Tibial artery (tissue), 4 donors: ENCODE measurements at regions not wholly inside any gene's neighbourhood (a gene's known extent, or its start where the extent isn't known, plus 50 kb on each side); places are given as distances from the start of the nearest gene placed in this dataset.

Source experiments
- DNase-seq, 2 donors: peaks; one replicate each; pipeline ENCODE4 v3.0.0-alpha.2; 2019
- H3K27ac ChIP-seq, 2 donors: fragments of 200-600 bp; sonication (generic) in 1 of 2; 1 replicate in 1 of 2; 2 replicates in 1 of 2; pipeline ENCODE4 v1.5.1; 2018 to 2019; ENCODE audit warnings: mild to moderate bottlenecking in 1 of 2
- H3K27me3 ChIP-seq, 2 donors: fragments of 200-600 bp; sonication (generic) in 1 of 2; one replicate each; pipeline versions ENCODE4 v1.5.1 to v1.6.0; 2016 to 2019
- H3K36me3 ChIP-seq, 3 donors: fragments of 200-600 bp; sonication (generic) in 2 of 3; one replicate each; pipeline ENCODE4 v1.5.1; 2016 to 2019; ENCODE audit warnings: mild to moderate bottlenecking in 2 of 3
- H3K4me1 ChIP-seq, 4 donors: fragments of 200-600 bp; sonication (generic) in 2 of 4; 1 replicate in 3 of 4; 2 replicates in 1 of 4; pipeline ENCODE4 v1.5.1; 2016 to 2019
- H3K4me3 ChIP-seq, 2 donors: fragments of 200-600 bp; sonication (generic) in 1 of 2; 1 replicate in 1 of 2; 2 replicates in 1 of 2; pipeline ENCODE4 v1.5.1; 2018 to 2019; ENCODE audit warnings: mild to moderate bottlenecking in 2 of 2
- H3K9me3 ChIP-seq, 3 donors: fragments of 200-600 bp; sonication (generic) in 1 of 3; one replicate each; pipeline ENCODE4 v1.5.1; 2016 to 2019
- intact Hi-C: fragments of 100-400 bp; cut with DNase I; formaldehyde crosslinking; loops from one replicate; pipeline ENCODE4 v1.15.0; 2023; ENCODE audit warnings: low total_unique reads
- TF ChIP-seq, protein P1 (sequence below), 2 experiments: fragments of 200-600 bp in 1 of 2; fragments of 450-650 bp in 1 of 2; IDR thresholded peaks; one replicate each; pipeline ENCODE4 v1.5.1; 2017 to 2019; ENCODE audit warnings: antibody characterized with exemption in 2 of 2, mild to moderate bottlenecking in 1 of 2, moderate library complexity in 1 of 2

DNA sequence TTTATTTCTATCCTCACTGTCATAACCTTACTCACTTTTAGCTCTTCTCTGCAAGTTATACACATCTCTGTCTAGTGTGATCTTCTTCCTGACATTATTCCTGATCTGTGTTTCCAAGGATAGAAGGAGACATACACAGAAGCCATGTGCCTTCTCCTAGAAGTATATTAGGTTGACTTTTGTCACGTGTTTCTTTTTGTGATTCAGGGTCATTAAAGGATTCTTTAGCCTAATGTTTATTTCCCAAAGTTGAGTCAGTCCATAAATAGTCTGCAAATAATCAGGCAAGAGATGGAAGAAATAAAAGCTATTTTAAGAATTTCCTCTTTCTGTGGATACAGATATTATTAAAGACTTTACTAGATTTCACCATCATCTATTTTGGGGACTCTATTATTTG, 214.1 kb upstream of the GOT2 start:
- intact Hi-C loops = no loop called here
- TF ChIP-seq, protein P1, sequence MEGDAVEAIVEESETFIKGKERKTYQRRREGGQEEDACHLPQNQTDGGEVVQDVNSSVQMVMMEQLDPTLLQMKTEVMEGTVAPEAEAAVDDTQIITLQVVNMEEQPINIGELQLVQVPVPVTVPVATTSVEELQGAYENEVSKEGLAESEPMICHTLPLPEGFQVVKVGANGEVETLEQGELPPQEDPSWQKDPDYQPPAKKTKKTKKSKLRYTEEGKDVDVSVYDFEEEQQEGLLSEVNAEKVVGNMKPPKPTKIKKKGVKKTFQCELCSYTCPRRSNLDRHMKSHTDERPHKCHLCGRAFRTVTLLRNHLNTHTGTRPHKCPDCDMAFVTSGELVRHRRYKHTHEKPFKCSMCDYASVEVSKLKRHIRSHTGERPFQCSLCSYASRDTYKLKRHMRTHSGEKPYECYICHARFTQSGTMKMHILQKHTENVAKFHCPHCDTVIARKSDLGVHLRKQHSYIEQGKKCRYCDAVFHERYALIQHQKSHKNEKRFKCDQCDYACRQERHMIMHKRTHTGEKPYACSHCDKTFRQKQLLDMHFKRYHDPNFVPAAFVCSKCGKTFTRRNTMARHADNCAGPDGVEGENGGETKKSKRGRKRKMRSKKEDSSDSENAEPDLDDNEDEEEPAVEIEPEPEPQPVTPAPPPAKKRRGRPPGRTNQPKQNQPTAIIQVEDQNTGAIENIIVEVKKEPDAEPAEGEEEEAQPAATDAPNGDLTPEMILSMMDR (IDR thresholded peaks at IDR 0.05) = no peak
- DNase-seq = no peak

DNA sequence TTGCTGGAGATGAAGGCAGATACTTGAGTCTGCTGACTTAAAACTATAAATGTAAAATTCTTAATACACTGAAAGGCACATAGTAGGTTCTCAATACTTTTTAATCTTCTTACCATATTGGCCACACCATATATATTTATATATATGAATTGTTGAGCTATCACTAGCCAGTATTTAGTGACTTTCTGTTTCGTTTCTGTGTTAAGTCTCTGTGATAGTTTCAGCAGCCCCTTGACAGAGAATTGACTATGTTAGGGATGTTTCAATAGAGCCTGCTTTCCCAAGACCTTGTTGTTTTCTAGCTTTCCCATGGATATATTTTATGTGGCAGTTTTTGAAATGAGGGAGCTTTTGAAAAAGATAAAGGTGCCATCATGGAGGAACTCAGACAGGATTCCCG, 206.5 kb upstream of the GOT2 start:
- Histone ChIP-seq H3K27me3 (no peaks in the 10 kb centered on the region), H3K9me3 (no peaks in the 10 kb centered on the region), H3K36me3 (no peaks in the 10 kb centered on the region), H3K27ac (no peak overlapping the region), H3K4me3 (no peak overlapping the region), H3K4me1 (no peaks in the 10 kb centered on the region)
- DNase-seq = no peak
- intact Hi-C loops = no loop called here
- TF ChIP-seq, protein P1 (IDR thresholded peaks at IDR 0.05) = no peak

More for the DNA sequence above, 214.1 kb upstream of the GOT2 start:
- no peak overlapping the region for H3K27ac ChIP-seq
- H3K4me1 ChIP-seq = no peaks in the 10 kb centered on the region
- H3K27me3 ChIP-seq = no peaks in the 10 kb centered on the region
- H3K36me3 ChIP-seq = no peaks in the 10 kb centered on the region
- H3K9me3 ChIP-seq = no peaks in the 10 kb centered on the region
- no peak overlapping the region for H3K4me3 ChIP-seq

DNA sequence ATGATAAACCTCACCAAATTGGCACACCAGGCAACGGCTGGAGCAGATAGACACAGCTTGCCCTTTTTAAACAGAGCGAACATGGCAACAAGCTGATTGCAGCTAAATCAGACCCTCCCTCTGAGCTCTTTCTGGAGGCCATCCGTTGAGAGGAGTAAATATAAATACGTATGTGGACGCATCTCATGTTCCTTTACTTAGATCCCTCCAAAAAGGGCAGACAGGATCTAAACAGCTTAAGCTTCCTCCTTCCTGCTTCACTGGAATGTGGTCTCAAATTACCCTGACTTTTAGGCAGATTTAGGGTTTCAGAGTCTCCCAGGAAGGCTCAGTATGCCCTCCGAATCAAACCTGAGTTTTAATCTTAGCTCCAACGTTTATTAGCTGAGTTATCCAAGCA, 204.7 kb upstream of the GOT2 start:
- intact Hi-C loops = no loop called here
- DNase-seq = no peak

DNA sequence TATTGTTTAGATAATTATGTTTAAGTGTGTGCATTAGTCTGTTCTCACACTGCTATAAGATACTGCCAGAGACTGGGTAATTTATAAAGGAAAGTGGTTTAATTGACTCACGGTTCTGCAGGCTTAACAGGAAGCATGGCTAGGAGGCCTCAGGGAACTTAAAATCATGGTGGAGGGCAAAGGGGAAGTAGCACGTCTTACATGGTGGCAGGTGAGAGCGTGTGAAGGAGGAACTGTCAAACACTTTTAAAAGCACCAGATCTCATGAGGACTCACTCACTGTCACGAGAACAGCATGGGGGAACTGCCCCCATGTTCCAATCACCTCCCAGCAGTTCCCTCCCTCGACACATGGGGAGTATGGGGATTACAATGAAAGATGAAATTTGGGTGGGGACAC, 203.5 kb upstream of the GOT2 start:
- intact Hi-C loops = no loop called here

More for the DNA sequence above, 204.7 kb upstream of the GOT2 start:
- no peak overlapping the region for H3K27ac ChIP-seq
- TF ChIP-seq, protein P1 (IDR thresholded peaks at IDR 0.05) = no peak
- no peaks in the 10 kb centered on the region for H3K27me3 ChIP-seq
- no peaks in the 10 kb centered on the region for H3K9me3 ChIP-seq
- H3K4me1 ChIP-seq = no peaks in the 10 kb centered on the region
- no peak overlapping the region for H3K4me3 ChIP-seq
- H3K36me3 ChIP-seq = no peaks in the 10 kb centered on the region

DNA sequence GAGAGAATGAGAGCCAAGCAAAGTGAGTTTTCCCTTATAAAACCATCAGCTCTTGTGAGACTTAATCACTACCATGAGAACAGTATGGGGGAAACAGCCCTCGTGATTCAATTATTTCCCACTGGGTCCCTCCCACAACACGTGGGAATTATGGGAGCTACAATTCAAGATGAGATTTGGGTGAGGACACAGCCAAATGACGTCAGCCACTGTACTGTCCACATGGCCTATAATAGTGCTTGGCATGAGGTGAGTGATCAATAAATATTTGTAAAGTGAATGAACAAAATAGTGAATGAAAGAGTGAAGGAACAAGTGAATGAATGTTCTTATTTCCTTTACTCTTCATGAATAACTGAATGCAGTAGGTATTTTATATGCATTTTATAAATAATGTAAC, 199.1 kb upstream of the GOT2 start:
- intact Hi-C loops = no loop called here
- no peaks in the 10 kb centered on the region for H3K9me3 ChIP-seq

More for the DNA sequence above, 203.5 kb upstream of the GOT2 start:
- H3K9me3 ChIP-seq = no peaks in the 10 kb centered on the region
- H3K27me3 ChIP-seq = no peaks in the 10 kb centered on the region
- TF ChIP-seq, protein P1 (IDR thresholded peaks at IDR 0.05) = no peak
- H3K4me1 ChIP-seq = no peaks in the 10 kb centered on the region
- no peak for DNase-seq
- H3K36me3 ChIP-seq = no peaks in the 10 kb centered on the region
- no peak overlapping the region for H3K27ac ChIP-seq
- no peak overlapping the region for H3K4me3 ChIP-seq

More for the DNA sequence above, 199.1 kb upstream of the GOT2 start:
- no peaks in the 10 kb centered on the region for H3K4me1 ChIP-seq
- no peak for DNase-seq
- H3K27ac ChIP-seq = no peak overlapping the region
- TF ChIP-seq, protein P1 (IDR thresholded peaks at IDR 0.05) = no peak
- no peak overlapping the region for H3K4me3 ChIP-seq
- no peaks in the 10 kb centered on the region for H3K27me3 ChIP-seq
- no peaks in the 10 kb centered on the region for H3K36me3 ChIP-seq
